ENCODE measurements at regions not wholly inside any gene's neighbourhood (a gene's known extent, or its start where the extent isn't known, plus 50 kb on each side); places are given as distances from the start of the nearest gene placed in this dataset.

- H3K27me3 Mint-ChIP-seq (ENCODE audit: insufficient read depth) = no peaks in the 10 kb centered on the region
- no peak overlapping the region for H3K4me3 Mint-ChIP-seq
- DNase-seq = no peak
- no peaks in the 10 kb centered on the region for H3K9me3 Mint-ChIP-seq
- peaks cover 38% of the 10 kb centered on the region for H3K4me1 Mint-ChIP-seq (ENCODE audit: low read depth)
- TF ChIP-seq CTCF (IDR thresholded peaks at IDR 0.05) = no peak
- no peak overlapping the region for H3K27ac Mint-ChIP-seq
- H3K36me3 Mint-ChIP-seq (ENCODE audit: low read depth) = peaks cover under 1% of the 10 kb centered on the region; the same call in 1 of the 2 replicates
Measured at GRCh38 chr10:52636874-52637273, 135.7 kb downstream of the MBL2 start.

DNA sequence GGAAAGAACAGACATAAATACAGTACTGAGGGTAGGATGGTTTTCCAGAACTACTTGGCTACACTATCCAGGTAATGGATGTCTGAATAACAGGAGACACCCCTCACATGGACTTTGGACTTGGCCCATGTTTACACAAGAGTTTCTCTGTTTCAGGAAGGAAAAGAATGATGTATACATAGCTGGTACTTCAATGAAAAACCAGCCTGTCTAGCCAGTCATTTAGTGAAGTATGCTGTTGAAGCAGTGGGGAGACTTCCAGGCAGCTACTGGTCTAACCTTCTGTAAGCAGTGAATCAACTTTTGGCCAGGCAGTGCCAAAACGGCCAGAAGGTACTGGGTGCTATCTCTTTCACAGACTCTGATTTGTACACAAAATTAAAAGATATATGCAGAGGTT, 135.0 kb downstream of the MBL2 start:
- DNase-seq = no peak
- no peak for TF ChIP-seq CTCF (IDR thresholded peaks at IDR 0.05)
- Mint-ChIP-seq H3K9me3 (no peaks in the 10 kb centered on the region), H3K27me3 (ENCODE audit: insufficient read depth) (no peaks in the 10 kb centered on the region), H3K4me3 (no peak overlapping the region), H3K36me3 (ENCODE audit: low read depth) (peaks cover 5% of the 10 kb centered on the region; the same call in 1 of the 2 replicates), H3K27ac (no peak overlapping the region), H3K4me1 (ENCODE audit: low read depth) (peaks cover 34% of the 10 kb centered on the region)

DNA sequence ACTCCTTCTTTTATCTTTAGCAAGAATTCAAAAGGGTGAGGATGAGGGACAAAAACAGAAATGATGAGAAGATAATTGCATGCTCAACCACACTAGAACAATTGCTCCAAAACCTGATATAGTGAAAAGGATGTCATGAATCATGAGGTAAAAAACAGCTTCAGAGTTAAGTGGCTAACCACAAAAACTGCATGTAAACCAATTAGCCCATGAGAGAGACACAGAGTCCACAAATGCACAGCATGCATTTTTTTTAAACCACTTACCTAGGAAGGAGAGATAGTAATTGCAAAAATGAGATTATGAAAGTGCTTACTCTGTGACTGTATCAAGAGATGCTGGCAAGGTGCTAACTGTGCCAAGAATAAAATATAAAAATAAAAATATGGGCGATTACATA, 132.9 kb downstream of the MBL2 start:
- H3K27me3 Mint-ChIP-seq (ENCODE audit: insufficient read depth) = no peaks in the 10 kb centered on the region
- peaks cover 30% of the 10 kb centered on the region for H3K4me1 Mint-ChIP-seq (ENCODE audit: low read depth)
- peaks cover 5% of the 10 kb centered on the region; the same call in 1 of the 2 replicates for H3K36me3 Mint-ChIP-seq (ENCODE audit: low read depth)
- peak; percentile 50 for DNase-seq
- H3K9me3 Mint-ChIP-seq = no peaks in the 10 kb centered on the region
- no peak overlapping the region for H3K27ac Mint-ChIP-seq
- no peak overlapping the region for H3K4me3 Mint-ChIP-seq
- no peak for TF ChIP-seq CTCF (IDR thresholded peaks at IDR 0.05)

DNA sequence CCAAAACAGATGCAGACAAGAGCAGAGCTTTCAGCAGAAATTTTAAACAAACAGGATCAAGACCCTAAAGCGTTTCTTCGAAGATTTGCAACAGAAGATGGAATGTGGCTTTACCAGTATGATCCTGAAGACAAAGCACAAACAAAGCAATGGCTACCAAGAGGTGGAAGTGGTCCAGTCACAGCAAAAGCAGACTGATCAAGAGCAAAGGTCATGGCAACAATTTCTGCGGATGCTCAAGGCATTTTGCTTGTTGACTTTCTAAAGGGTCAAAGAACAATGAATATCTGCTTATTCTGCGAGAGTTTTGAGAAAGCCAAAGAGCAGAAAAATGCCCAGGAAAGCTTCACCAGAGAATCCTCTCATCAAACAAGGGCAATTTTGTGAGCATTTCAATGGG, 130.4 kb downstream of the MBL2 start:
- no peak overlapping the region for H3K4me3 Mint-ChIP-seq
- no peak for DNase-seq
- no peaks in the 10 kb centered on the region for H3K9me3 Mint-ChIP-seq
- 0 out of 2 replicates have a peak, but pooled peaks cover 5% of the 10 kb centered on the region for H3K36me3 Mint-ChIP-seq (ENCODE audit: low read depth)
- no peaks in the 10 kb centered on the region for H3K27me3 Mint-ChIP-seq (ENCODE audit: insufficient read depth)
- no peak overlapping the region for H3K27ac Mint-ChIP-seq
- peaks cover 50% of the 10 kb centered on the region for H3K4me1 Mint-ChIP-seq (ENCODE audit: low read depth)
- TF ChIP-seq CTCF (IDR thresholded peaks at IDR 0.05) = no peak

DNA sequence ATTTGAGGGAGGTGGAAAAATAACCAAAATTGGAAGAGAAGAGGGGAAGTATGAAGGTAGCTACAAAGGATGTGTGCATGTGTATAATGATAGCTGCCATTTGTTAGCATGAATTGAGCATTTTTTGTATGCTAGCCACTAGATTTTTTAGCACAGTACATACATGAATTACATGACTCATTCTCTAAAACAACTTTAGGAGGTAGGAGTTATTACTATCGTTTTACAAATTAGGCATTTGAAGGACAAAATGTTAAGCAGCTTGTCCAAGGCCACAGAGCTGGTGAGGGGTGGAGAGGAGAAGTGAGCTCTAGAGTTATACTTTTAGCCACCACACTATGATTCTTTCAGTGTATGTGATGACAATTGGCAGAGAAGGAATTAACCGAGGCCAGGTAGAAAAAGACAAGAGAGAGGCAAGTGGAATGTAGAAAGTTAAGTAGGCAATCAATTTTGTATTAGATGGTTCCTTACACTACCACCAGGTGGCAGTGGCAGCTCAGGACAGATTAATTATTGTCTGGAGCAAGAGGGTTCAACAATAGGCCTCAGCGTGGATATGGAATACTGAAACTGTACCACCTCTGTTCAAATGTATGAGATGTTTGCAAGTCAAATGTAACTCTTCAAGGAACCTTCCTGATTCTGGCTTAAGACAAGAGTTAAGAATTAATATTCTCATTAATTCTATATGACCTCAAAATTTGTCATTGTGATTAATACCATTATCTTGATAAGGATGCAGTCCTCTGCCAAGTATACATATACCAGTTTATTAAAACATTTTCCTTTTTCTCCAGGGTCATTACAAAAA, 128.0 kb downstream of the MBL2 start:
- Mint-ChIP-seq H3K36me3 (ENCODE audit: low read depth) (0 out of 2 replicates have a peak, but pooled peaks cover 5% of the 10 kb centered on the region), H3K4me3 (peak overlapping the region; percentile 65; the same call in 1 of the 2 replicates), H3K27me3 (ENCODE audit: insufficient read depth) (no peaks in the 10 kb centered on the region), H3K27ac (peak overlapping the region; percentile 59; the same call in 1 of the 2 replicates), H3K4me1 (ENCODE audit: low read depth) (peaks cover 54% of the 10 kb centered on the region), H3K9me3 (no peaks in the 10 kb centered on the region)
- peak; percentile 44 for DNase-seq
- peak; percentile 95 for TF ChIP-seq CTCF (IDR thresholded peaks at IDR 0.05)
